ENCODE measurements at regions not wholly inside any gene's neighbourhood (a gene's known extent, or its start where the extent isn't known, plus 50 kb on each side); places are given as distances from the start of the nearest gene placed in this dataset.
A peak's percentile ranks its signal among the peaks of the same experiment; 100 is the strongest.
"Not testable (repeated sequence)": the region's sequence is repeated elsewhere in the genome, so short reads cannot be mapped to it uniquely, and the experiment has no call there.

DNA sequence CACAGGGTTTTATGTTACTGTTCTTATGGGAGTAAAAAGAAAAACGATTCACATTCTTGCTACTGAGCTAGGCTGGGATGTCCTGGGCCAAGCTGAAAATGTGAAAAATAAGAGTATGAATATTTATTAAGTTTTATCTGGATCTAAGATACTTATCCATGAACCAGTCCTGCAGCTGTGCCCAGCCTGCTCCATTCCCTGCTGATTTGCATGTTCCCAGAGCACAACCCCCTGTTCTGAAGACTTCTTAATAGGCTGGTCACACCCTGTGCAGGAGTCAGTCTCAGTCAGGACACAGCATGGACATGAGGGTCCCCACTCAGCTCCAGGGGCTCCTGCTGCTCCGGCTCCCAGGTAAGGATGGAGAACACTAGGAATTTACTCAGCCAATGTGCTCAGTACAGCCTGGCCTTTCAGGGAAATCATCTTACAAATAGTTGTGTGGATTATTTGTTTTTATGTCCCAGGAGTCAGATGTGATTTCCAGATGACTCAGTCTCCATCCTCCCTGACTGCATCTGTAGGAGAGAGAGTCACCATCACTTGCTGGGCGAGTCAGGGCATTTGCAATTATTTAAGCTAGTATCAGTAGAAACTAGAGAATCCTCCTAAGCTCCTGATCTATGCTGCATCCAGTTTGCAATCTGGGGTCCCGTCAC is 1319.1 kb downstream of the RPIA start:
- H3K27me3 ChIP-seq (replicated peaks; ENCODE audit: control insufficient read depth, insufficient read depth, low read length); H3K27ac Mint-ChIP-seq (ENCODE audit: unreplicated experiment); H3K4me1 Mint-ChIP-seq (ENCODE audit: low read depth, unreplicated experiment); H3K4me3 ChIP-seq (ENCODE audit: low read depth, low read length); DNase-seq; H3K4me3 Mint-ChIP-seq (ENCODE audit: unreplicated experiment); CTCF ChIA-PET; BruUV-seq (replicated peaks); H3K4me1 ChIP-seq; H3K36me3 Mint-ChIP-seq (ENCODE audit: insufficient read depth, unreplicated experiment); POLR2A ChIA-PET; H3K36me3 ChIP-seq (ENCODE audit: control insufficient read depth, insufficient read depth, low read length); intact Hi-C loops (cut with micrococcal nuclease; ENCODE audit: unreplicated experiment); H3K9me3 Mint-ChIP-seq (ENCODE audit: unreplicated experiment); H3K9me3 ChIP-seq; H3K27me3 Mint-ChIP-seq (ENCODE audit: insufficient read depth, unreplicated experiment): not testable (repeated sequence)

DNA sequence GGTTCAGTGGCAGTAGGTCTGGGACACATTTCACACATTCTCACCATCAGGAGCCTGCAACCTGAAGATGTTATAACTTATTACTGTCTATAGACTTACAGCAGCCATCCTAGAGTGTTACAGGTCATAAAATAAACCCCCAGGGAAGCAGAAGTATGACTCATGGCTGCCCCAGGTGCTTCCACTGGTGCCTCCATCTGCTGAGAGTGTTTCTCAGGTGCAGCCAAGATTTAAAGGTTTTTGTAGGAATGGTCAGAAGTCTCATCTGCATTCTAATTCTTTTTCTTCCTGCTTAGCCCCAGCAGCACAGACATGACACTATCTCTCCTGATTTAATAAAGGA is 1319.6 kb downstream of the RPIA start:
- H3K9me3 ChIP-seq; H3K9me3 Mint-ChIP-seq (ENCODE audit: unreplicated experiment); H3K36me3 Mint-ChIP-seq (ENCODE audit: insufficient read depth, unreplicated experiment); H3K4me3 Mint-ChIP-seq (ENCODE audit: unreplicated experiment); CTCF ChIA-PET; DNase-seq; H3K27me3 ChIP-seq (replicated peaks; ENCODE audit: control insufficient read depth, insufficient read depth, low read length); POLR2A ChIA-PET; intact Hi-C loops (cut with micrococcal nuclease; ENCODE audit: unreplicated experiment); H3K4me1 Mint-ChIP-seq (ENCODE audit: low read depth, unreplicated experiment); H3K36me3 ChIP-seq (ENCODE audit: control insufficient read depth, insufficient read depth, low read length); H3K27ac Mint-ChIP-seq (ENCODE audit: unreplicated experiment); H3K27me3 Mint-ChIP-seq (ENCODE audit: insufficient read depth, unreplicated experiment); H3K4me1 ChIP-seq; H3K4me3 ChIP-seq (ENCODE audit: low read depth, low read length); BruUV-seq (replicated peaks): not testable (repeated sequence)

DNA sequence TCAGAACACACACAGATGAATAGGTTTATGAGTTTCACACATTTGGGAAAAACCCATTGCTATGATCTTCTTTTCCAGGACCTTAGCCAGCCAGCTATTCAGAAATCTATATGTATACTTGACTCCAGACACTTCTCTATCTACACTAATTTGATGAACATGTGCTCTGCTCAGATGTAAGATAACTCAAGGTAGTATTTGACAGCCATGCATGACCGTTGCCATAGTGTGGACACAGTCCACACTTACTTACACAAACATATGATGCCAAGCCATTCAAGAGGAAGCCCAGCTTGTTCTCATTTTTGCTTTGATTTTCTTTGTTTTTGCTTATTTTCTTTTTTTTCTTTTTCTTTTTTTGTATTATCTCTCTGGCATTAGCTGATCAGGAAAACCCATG is 1328.4 kb downstream of the RPIA start:
- POLR2A ChIA-PET; H3K4me3 Mint-ChIP-seq (ENCODE audit: unreplicated experiment); H3K9me3 ChIP-seq; H3K27me3 ChIP-seq (replicated peaks; ENCODE audit: control insufficient read depth, insufficient read depth, low read length); H3K36me3 ChIP-seq (ENCODE audit: control insufficient read depth, insufficient read depth, low read length); H3K4me1 ChIP-seq; H3K36me3 Mint-ChIP-seq (ENCODE audit: insufficient read depth, unreplicated experiment); H3K4me1 Mint-ChIP-seq (ENCODE audit: low read depth, unreplicated experiment); H3K27ac Mint-ChIP-seq (ENCODE audit: unreplicated experiment); intact Hi-C loops (cut with micrococcal nuclease; ENCODE audit: unreplicated experiment); H3K27me3 Mint-ChIP-seq (ENCODE audit: insufficient read depth, unreplicated experiment); BruUV-seq (replicated peaks); H3K4me3 ChIP-seq (ENCODE audit: low read depth, low read length); DNase-seq; CTCF ChIA-PET; H3K9me3 Mint-ChIP-seq (ENCODE audit: unreplicated experiment): not testable (repeated sequence)

DNA sequence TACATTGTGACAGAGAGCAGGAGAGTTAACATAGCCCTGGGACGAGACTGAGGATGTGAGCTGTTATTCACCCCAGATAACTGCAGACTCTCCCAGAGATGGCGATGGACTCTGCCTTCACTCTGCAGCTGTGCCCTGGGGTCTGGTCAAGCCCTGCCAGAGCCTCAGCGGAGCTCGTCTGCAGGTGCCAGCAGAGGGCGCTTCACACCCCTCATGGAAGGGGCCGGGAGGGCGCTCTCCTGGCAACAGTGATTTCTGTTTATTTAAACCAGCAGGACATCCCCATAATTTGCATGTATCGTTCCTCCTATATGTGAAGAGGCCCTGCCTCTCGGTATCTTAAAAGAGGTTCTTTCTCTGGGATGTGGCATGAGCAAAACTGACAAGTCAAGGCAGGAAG is 1329.8 kb downstream of the RPIA start:
- H3K4me3 Mint-ChIP-seq (ENCODE audit: unreplicated experiment); H3K9me3 Mint-ChIP-seq (ENCODE audit: unreplicated experiment); CTCF ChIA-PET; H3K27ac Mint-ChIP-seq (ENCODE audit: unreplicated experiment); H3K36me3 Mint-ChIP-seq (ENCODE audit: insufficient read depth, unreplicated experiment); BruUV-seq (replicated peaks); H3K9me3 ChIP-seq; intact Hi-C loops (cut with micrococcal nuclease; ENCODE audit: unreplicated experiment); H3K4me3 ChIP-seq (ENCODE audit: low read depth, low read length); DNase-seq; POLR2A ChIA-PET; H3K36me3 ChIP-seq (ENCODE audit: control insufficient read depth, insufficient read depth, low read length); H3K4me1 Mint-ChIP-seq (ENCODE audit: low read depth, unreplicated experiment); H3K27me3 ChIP-seq (replicated peaks; ENCODE audit: control insufficient read depth, insufficient read depth, low read length); H3K4me1 ChIP-seq; H3K27me3 Mint-ChIP-seq (ENCODE audit: insufficient read depth, unreplicated experiment): not testable (repeated sequence)

DNA sequence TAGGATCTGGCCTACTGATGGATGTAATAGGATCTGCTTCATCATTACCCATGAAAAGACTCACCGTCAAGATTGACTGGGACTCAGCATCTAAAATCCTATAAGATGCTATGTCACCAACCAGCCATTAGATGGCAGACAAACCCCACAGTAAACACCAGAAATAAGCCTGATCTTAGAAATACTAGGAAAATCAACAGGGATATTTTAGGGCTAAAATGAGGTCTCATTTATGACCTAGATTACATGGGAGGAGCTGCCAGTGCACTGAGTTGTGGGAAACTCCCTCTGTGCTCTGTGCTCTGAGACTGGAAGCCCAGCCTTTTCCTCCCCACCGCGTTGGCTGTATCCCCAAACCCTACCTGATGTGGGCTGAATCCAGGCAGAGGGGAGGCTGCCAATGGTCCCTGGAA is 1335.8 kb downstream of the RPIA start:
- H3K4me1 Mint-ChIP-seq (ENCODE audit: low read depth, unreplicated experiment); H3K27me3 ChIP-seq (replicated peaks; ENCODE audit: control insufficient read depth, insufficient read depth, low read length); CTCF ChIA-PET; H3K4me3 Mint-ChIP-seq (ENCODE audit: unreplicated experiment); H3K27ac Mint-ChIP-seq (ENCODE audit: unreplicated experiment); H3K4me3 ChIP-seq (ENCODE audit: low read depth, low read length); BruUV-seq (replicated peaks); H3K36me3 Mint-ChIP-seq (ENCODE audit: insufficient read depth, unreplicated experiment); H3K36me3 ChIP-seq (ENCODE audit: control insufficient read depth, insufficient read depth, low read length); H3K9me3 ChIP-seq; POLR2A ChIA-PET; H3K27me3 Mint-ChIP-seq (ENCODE audit: insufficient read depth, unreplicated experiment); intact Hi-C loops (cut with micrococcal nuclease; ENCODE audit: unreplicated experiment); H3K9me3 Mint-ChIP-seq (ENCODE audit: unreplicated experiment); H3K4me1 ChIP-seq; DNase-seq: not testable (repeated sequence)
- TF ChIP-seq, protein P1, sequence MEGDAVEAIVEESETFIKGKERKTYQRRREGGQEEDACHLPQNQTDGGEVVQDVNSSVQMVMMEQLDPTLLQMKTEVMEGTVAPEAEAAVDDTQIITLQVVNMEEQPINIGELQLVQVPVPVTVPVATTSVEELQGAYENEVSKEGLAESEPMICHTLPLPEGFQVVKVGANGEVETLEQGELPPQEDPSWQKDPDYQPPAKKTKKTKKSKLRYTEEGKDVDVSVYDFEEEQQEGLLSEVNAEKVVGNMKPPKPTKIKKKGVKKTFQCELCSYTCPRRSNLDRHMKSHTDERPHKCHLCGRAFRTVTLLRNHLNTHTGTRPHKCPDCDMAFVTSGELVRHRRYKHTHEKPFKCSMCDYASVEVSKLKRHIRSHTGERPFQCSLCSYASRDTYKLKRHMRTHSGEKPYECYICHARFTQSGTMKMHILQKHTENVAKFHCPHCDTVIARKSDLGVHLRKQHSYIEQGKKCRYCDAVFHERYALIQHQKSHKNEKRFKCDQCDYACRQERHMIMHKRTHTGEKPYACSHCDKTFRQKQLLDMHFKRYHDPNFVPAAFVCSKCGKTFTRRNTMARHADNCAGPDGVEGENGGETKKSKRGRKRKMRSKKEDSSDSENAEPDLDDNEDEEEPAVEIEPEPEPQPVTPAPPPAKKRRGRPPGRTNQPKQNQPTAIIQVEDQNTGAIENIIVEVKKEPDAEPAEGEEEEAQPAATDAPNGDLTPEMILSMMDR (IDR thresholded peaks at IDR 0.05; ENCODE audit: insufficient read depth in 1 of 2, low read depth in 1 of 2, low read length in 1 of 2, severe bottlenecking in 1 of 2, unreplicated experiment in 1 of 2) = peak in 1 of 2 experiments; percentile 13

DNA sequence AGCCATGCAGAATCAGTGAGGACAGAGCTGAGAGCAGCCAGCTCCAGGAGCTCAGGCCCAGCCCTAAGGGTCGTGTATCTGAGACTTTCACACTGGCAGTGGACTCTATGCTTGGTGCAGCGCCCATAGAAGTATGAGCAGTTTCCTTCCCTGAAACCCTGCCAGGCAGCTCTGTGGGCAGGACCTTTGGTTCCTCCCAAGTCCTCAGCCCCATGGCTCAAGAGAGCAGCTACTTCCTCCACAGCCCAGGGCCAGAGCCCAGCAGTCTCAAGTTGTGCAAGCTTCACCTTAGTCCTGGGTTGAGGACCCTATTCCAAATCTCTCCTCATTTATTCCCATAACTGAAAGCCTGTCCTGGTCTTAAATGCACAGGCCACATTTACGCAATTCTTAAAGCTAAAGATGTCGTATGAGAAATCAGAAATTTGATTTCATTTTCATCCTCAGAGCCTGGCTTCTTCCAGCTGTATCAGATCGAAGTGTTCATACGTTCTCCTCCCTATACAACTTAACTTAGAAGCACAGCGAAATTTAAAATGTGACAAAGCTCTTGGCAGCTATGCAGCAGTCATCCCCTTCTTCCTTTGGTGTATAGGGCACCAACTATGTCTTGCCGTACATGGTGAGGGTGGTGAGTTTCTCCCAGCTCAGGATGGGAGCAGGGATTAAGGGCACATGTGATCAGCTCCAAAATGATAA is 1337.1 kb downstream of the RPIA start:
- H3K4me1 ChIP-seq; POLR2A ChIA-PET; H3K36me3 Mint-ChIP-seq (ENCODE audit: insufficient read depth, unreplicated experiment); H3K27me3 ChIP-seq (replicated peaks; ENCODE audit: control insufficient read depth, insufficient read depth, low read length); H3K4me1 Mint-ChIP-seq (ENCODE audit: low read depth, unreplicated experiment); H3K9me3 Mint-ChIP-seq (ENCODE audit: unreplicated experiment); CTCF ChIA-PET; H3K4me3 Mint-ChIP-seq (ENCODE audit: unreplicated experiment); H3K4me3 ChIP-seq (ENCODE audit: low read depth, low read length); BruUV-seq (replicated peaks); H3K27ac Mint-ChIP-seq (ENCODE audit: unreplicated experiment); DNase-seq; intact Hi-C loops (cut with micrococcal nuclease; ENCODE audit: unreplicated experiment); H3K36me3 ChIP-seq (ENCODE audit: control insufficient read depth, insufficient read depth, low read length); H3K27me3 Mint-ChIP-seq (ENCODE audit: insufficient read depth, unreplicated experiment); H3K9me3 ChIP-seq: not testable (repeated sequence)
